GM23338 (cell line): ENCODE measurements at regions not wholly inside any gene's neighbourhood (a gene's known extent, or its start where the extent isn't known, plus 50 kb on each side); places are given as distances from the start of the nearest gene placed in this dataset.

Source experiments
- ATAC-seq: fragments of 200-7000 bp; cut with Tn5 transposase; 3 replicates; pipeline ENCODE4 v1.9.1; 2020
- DNase-seq: peaks from one replicate; pipeline ENCODE4 v3.0.0-alpha.2; 2015; ENCODE audit warnings: low spot score
- H2AFZ ChIP-seq: fragments of 200-600 bp; sonication (generic); 2 replicates; pipeline ENCODE4 v1.8.0; 2016; ENCODE audit warnings: antibody characterized with exemption, mild to moderate bottlenecking, moderate library complexity
- H3F3A ChIP-seq: fragments of 200-600 bp; sonication (generic); replicated peaks from 2 replicates; pipeline ENCODE4 v1.8.0; 2017; ENCODE audit warnings: antibody characterized with exemption, mixed run types, low read depth
- H3K27ac ChIP-seq: fragments of 200-600 bp; sonication (generic); 2 replicates; pipeline ENCODE4 v1.6.1; 2016; ENCODE audit warnings: low read depth
- H3K27me3 ChIP-seq: fragments of 200-600 bp; sonication (generic); 2 replicates; pipeline ENCODE4 v1.8.0; 2016; ENCODE audit warnings: mild to moderate bottlenecking, mixed run types, moderate library complexity; ENCODE audit not compliant: insufficient read depth
- H3K36me3 ChIP-seq: fragments of 200-600 bp; sonication (generic); 2 replicates; pipeline ENCODE4 v1.8.0; 2016; ENCODE audit warnings: mild to moderate bottlenecking; ENCODE audit not compliant: insufficient read depth
- H3K4me1 ChIP-seq: fragments of 200-600 bp; sonication (generic); 2 replicates; pipeline ENCODE4 v1.8.0; 2016; ENCODE audit warnings: mild to moderate bottlenecking, moderate library complexity; ENCODE audit not compliant: insufficient read depth
- H3K4me2 ChIP-seq: fragments of 200-600 bp; sonication (generic); 2 replicates; pipeline ENCODE4 v1.7.1; 2017; ENCODE audit warnings: mixed run types
- H3K4me3 ChIP-seq: fragments of 200-600 bp; sonication (generic); 2 replicates; pipeline ENCODE4 v1.6.1; 2016; ENCODE audit warnings: mixed run types
- H3K79me2 ChIP-seq: fragments of 200-600 bp; sonication (generic); replicated peaks from 2 replicates; pipeline ENCODE4 v1.8.0; 2017; ENCODE audit warnings: mild to moderate bottlenecking; ENCODE audit not compliant: insufficient read depth
- H3K9me2 ChIP-seq: fragments of 200-600 bp; sonication (generic); 2 replicates; pipeline ENCODE4 v1.8.0; 2017; ENCODE audit not compliant: insufficient read depth
- H4K20me1 ChIP-seq: fragments of 200-600 bp; sonication (generic); replicated peaks from 2 replicates; pipeline ENCODE4 v1.8.0; 2017; ENCODE audit warnings: mild to moderate bottlenecking; ENCODE audit not compliant: insufficient read depth
- H3K27ac Mint-ChIP-seq: 2 replicates; pipeline ENCODE4 v1.8.0; 2020; ENCODE audit warnings: inconsistent platforms, mild to moderate bottlenecking, moderate library complexity, mixed read lengths
- H3K27me3 Mint-ChIP-seq: 3 replicates; pipeline ENCODE4 v1.8.0; 2022; ENCODE audit warnings: low read depth, mild to moderate bottlenecking, moderate library complexity, mixed read lengths, inconsistent platforms; ENCODE audit not compliant: insufficient read depth, poor library complexity
- H3K36me3 Mint-ChIP-seq: 3 replicates; pipeline ENCODE4 v1.8.0; 2021; ENCODE audit warnings: low read depth, mild to moderate bottlenecking, inconsistent platforms, moderate library complexity, mixed read lengths
- H3K4me1 Mint-ChIP-seq: 3 replicates; pipeline ENCODE4 v1.8.0; 2020; ENCODE audit warnings: mild to moderate bottlenecking, inconsistent platforms, mixed read lengths
- H3K4me3 Mint-ChIP-seq: 3 replicates; pipeline ENCODE4 v1.8.0; 2021; ENCODE audit warnings: moderate library complexity, mild to moderate bottlenecking, inconsistent platforms, mixed read lengths
- H3K9me3 Mint-ChIP-seq: 3 replicates; pipeline ENCODE4 v1.8.0; 2020; ENCODE audit warnings: moderate library complexity, mild to moderate bottlenecking, inconsistent platforms, mixed read lengths
- CREB1 ChIP-seq: fragments of 250-450 bp; sonication (Bioruptor Pico); IDR thresholded peaks from 2 replicates; pipeline ENCODE4 v1.5.0; 2020; ENCODE audit warnings: low read depth, mild to moderate bottlenecking, moderate library complexity
- EZH2 ChIP-seq: fragments of 200-600 bp; sonication (generic); IDR thresholded peaks from one replicate; pipeline ENCODE4 v1.8.0; 2017; ENCODE audit warnings: antibody characterized with exemption, mild to moderate bottlenecking, low read depth; ENCODE audit not compliant: unreplicated experiment
- EZH2phosphoT487 ChIP-seq: fragments of 200-600 bp; sonication (generic); IDR thresholded peaks from one replicate; pipeline ENCODE4 v1.8.1; 2018; ENCODE audit warnings: antibody characterized with exemption; ENCODE audit not compliant: unreplicated experiment
- JUNB ChIP-seq: IDR thresholded peaks from one replicate; pipeline ENCODE4 v1.6.1; 2016; ENCODE audit warnings: antibody characterized with exemption; ENCODE audit not compliant: unreplicated experiment
- NANOG ChIP-seq: IDR thresholded peaks from 2 replicates; pipeline ENCODE4 v1.6.1; 2016; ENCODE audit warnings: antibody characterized with exemption, borderline replicate concordance
- POLR2AphosphoS5 ChIP-seq: IDR thresholded peaks from 2 replicates; pipeline ENCODE4 v1.6.1; 2016; ENCODE audit warnings: antibody characterized with exemption, low read depth
- STAT1 ChIP-seq: IDR thresholded peaks from one replicate; pipeline ENCODE4 v1.6.1; 2016; ENCODE audit warnings: antibody characterized with exemption; ENCODE audit not compliant: unreplicated experiment
- ZNF114 ChIP-seq: fragments of 250-450 bp; sonication (Bioruptor Pico); IDR thresholded peaks from 2 replicates; pipeline ENCODE4 v1.5.0; 2020; ENCODE audit warnings: mild to moderate bottlenecking, moderate library complexity
- ZNF331 ChIP-seq: fragments of 250-450 bp; sonication (Bioruptor Pico); IDR thresholded peaks from 2 replicates; pipeline ENCODE4 v1.5.0; 2020; ENCODE audit warnings: low read depth, mild to moderate bottlenecking, moderate library complexity
- ZNF462 ChIP-seq: fragments of 250-450 bp; sonication (Bioruptor Pico); IDR thresholded peaks from 2 replicates; pipeline ENCODE4 v1.5.0; 2020; ENCODE audit warnings: mild to moderate bottlenecking, moderate library complexity
- TF ChIP-seq, protein P1 (sequence below): IDR thresholded peaks from one replicate; pipeline ENCODE4 v1.6.1; 2018; ENCODE audit warnings: antibody characterized with exemption; ENCODE audit not compliant: unreplicated experiment
- TF ChIP-seq, protein P2 (sequence below): IDR thresholded peaks from 2 replicates; pipeline ENCODE4 v1.6.1; 2016; ENCODE audit warnings: antibody characterized with exemption
- TF ChIP-seq, protein P3 (sequence below), 2 experiments: fragments of 200-600 bp in 1 of 2; sonication (generic) in 1 of 2; conservative IDR thresholded peaks; 2 replicates each; pipeline versions ENCODE4 v1.5.1 to v1.6.1; 2016 to 2017; ENCODE audit warnings: antibody characterized with exemption in 2 of 2, low read depth in 2 of 2, mild to moderate bottlenecking in 2 of 2, moderate library complexity in 1 of 2

DNA sequence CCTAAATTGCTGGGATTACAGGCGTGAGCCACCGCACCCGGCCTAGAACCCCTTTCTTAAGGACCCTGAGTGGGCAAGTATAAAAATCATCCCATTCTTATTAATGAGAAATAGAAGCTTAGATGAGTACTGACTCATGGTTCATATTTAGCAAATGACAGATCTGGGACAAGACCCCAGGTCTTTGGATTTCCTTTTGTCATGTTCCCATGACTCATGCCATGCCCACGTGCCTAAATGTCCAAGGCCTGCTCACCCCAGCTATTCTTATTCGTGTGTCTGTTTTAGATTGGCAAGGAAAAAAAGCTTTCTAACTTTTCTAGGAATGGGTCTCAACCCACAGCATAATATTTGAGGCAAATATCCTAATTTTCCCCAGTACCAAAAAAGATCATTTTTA is 57.7 kb upstream of the RPS23 start:
- H4K20me1 ChIP-seq: no peaks in the 10 kb centered on the region
- H3K4me2 ChIP-seq: no peak overlapping the region
- no peak overlapping the region for H3K4me3 ChIP-seq
- H3K27ac Mint-ChIP-seq: no peak overlapping the region
- 0 out of 2 replicates have a peak, but pooled peaks cover 4% of the 10 kb centered on the region for H3K4me1 ChIP-seq
- no peaks in the 10 kb centered on the region for H3K79me2 ChIP-seq
- H3K27ac ChIP-seq: no peak overlapping the region
- H3K36me3 ChIP-seq: no peaks in the 10 kb centered on the region
- no peaks in the 10 kb centered on the region for H3K9me3 Mint-ChIP-seq
- ATAC-seq: no peak
- TF ChIP-seq JUNB (no peak), CREB1 (CRISPR knock-in tag) (no peak), EZH2phosphoT487 (no peak), EZH2 (no peak), ZNF114 (CRISPR knock-in tag) (no peak), ZNF331 (CRISPR knock-in tag) (no peak), NANOG (no peak), POLR2AphosphoS5 (no peak), ZNF462 (CRISPR knock-in tag) (no peak), STAT1 (no peak)
- TF ChIP-seq, protein P1, sequence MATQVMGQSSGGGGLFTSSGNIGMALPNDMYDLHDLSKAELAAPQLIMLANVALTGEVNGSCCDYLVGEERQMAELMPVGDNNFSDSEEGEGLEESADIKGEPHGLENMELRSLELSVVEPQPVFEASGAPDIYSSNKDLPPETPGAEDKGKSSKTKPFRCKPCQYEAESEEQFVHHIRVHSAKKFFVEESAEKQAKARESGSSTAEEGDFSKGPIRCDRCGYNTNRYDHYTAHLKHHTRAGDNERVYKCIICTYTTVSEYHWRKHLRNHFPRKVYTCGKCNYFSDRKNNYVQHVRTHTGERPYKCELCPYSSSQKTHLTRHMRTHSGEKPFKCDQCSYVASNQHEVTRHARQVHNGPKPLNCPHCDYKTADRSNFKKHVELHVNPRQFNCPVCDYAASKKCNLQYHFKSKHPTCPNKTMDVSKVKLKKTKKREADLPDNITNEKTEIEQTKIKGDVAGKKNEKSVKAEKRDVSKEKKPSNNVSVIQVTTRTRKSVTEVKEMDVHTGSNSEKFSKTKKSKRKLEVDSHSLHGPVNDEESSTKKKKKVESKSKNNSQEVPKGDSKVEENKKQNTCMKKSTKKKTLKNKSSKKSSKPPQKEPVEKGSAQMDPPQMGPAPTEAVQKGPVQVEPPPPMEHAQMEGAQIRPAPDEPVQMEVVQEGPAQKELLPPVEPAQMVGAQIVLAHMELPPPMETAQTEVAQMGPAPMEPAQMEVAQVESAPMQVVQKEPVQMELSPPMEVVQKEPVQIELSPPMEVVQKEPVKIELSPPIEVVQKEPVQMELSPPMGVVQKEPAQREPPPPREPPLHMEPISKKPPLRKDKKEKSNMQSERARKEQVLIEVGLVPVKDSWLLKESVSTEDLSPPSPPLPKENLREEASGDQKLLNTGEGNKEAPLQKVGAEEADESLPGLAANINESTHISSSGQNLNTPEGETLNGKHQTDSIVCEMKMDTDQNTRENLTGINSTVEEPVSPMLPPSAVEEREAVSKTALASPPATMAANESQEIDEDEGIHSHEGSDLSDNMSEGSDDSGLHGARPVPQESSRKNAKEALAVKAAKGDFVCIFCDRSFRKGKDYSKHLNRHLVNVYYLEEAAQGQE: no peak
- TF ChIP-seq, protein P2, sequence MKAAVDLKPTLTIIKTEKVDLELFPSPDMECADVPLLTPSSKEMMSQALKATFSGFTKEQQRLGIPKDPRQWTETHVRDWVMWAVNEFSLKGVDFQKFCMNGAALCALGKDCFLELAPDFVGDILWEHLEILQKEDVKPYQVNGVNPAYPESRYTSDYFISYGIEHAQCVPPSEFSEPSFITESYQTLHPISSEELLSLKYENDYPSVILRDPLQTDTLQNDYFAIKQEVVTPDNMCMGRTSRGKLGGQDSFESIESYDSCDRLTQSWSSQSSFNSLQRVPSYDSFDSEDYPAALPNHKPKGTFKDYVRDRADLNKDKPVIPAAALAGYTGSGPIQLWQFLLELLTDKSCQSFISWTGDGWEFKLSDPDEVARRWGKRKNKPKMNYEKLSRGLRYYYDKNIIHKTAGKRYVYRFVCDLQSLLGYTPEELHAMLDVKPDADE: no peak
- TF ChIP-seq, protein P3, sequence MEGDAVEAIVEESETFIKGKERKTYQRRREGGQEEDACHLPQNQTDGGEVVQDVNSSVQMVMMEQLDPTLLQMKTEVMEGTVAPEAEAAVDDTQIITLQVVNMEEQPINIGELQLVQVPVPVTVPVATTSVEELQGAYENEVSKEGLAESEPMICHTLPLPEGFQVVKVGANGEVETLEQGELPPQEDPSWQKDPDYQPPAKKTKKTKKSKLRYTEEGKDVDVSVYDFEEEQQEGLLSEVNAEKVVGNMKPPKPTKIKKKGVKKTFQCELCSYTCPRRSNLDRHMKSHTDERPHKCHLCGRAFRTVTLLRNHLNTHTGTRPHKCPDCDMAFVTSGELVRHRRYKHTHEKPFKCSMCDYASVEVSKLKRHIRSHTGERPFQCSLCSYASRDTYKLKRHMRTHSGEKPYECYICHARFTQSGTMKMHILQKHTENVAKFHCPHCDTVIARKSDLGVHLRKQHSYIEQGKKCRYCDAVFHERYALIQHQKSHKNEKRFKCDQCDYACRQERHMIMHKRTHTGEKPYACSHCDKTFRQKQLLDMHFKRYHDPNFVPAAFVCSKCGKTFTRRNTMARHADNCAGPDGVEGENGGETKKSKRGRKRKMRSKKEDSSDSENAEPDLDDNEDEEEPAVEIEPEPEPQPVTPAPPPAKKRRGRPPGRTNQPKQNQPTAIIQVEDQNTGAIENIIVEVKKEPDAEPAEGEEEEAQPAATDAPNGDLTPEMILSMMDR (conservative IDR thresholded peaks at IDR 0.05; ENCODE audit: low read depth in 2 of 2): no peak
- peaks cover 3% of the 10 kb centered on the region for H3K27me3 Mint-ChIP-seq
- no peaks in the 10 kb centered on the region for H3F3A ChIP-seq
- H3K4me1 Mint-ChIP-seq: no peaks in the 10 kb centered on the region
- no peaks in the 10 kb centered on the region for H3K36me3 Mint-ChIP-seq
- no peaks in the 10 kb centered on the region for H3K27me3 ChIP-seq
- H3K9me2 ChIP-seq: no peaks in the 10 kb centered on the region
- H3K4me3 Mint-ChIP-seq: no peak overlapping the region
- no peak for DNase-seq
- no peak overlapping the region for H2AFZ ChIP-seq
